H1 (cell line): ENCODE measurements at regions not wholly inside any gene's neighbourhood (a gene's known extent, or its start where the extent isn't known, plus 50 kb on each side); places are given as distances from the start of the nearest gene placed in this dataset.

Experiments
- CTCF ChIA-PET: fragments of 300-600 bp; sonication (Branson Sonifier 250); formaldehyde crosslinking; loops from one replicate; lab custom pipeline; 2021; ENCODE audit not compliant: partially characterized antibody; lab: Charles Lee
- POLR2A ChIA-PET: fragments of 300-600 bp; sonication (Branson Sonifier 250); formaldehyde crosslinking; loops from one replicate; lab custom pipeline; 2021; ENCODE audit warnings: inconsistent platforms; ENCODE audit not compliant: partially characterized antibody; lab: Charles Lee
- DNase-seq, 2 experiments: peaks; one replicate each; pipeline versions ENCODE4 v3.0.0 to v3.0.0-alpha.2; 2010 to 2022; ENCODE audit warnings: low spot score in 2 of 2, low read depth in 1 of 2, mixed read lengths in 1 of 2
- FAIRE-seq: peaks from 2 replicates; lab custom pipeline; 2011; peaks lifted over from hg19 to GRCh38; lab: Jason Lieb, UNC
- H2AFZ ChIP-seq: 2 replicates; pipeline ENCODE4 v1.8.1; 2012; ENCODE audit warnings: low read length, inconsistent platforms
- H2AK5ac ChIP-seq: 2 replicates; pipeline ENCODE4 v1.6.1; 2013; ENCODE audit warnings: low read depth, low read length
- H2BK120ac ChIP-seq: replicated peaks from 2 replicates; pipeline ENCODE3; 2013; ENCODE audit warnings: low read depth, low read length, inconsistent platforms
- H2BK12ac ChIP-seq: 2 replicates; pipeline ENCODE4 v1.6.1; 2013; ENCODE audit warnings: low read depth, low read length
- H2BK15ac ChIP-seq: 2 replicates; pipeline ENCODE4 v1.6.1; 2013; ENCODE audit warnings: low read length
- H2BK20ac ChIP-seq: 2 replicates; pipeline ENCODE4 v1.6.1; 2013; ENCODE audit warnings: low read length
- H2BK5ac ChIP-seq: 2 replicates; pipeline ENCODE4 v1.6.1; 2013; ENCODE audit warnings: low read depth, low read length
- H3K14ac ChIP-seq: 2 replicates; pipeline ENCODE4 v1.6.1; 2013; ENCODE audit warnings: inconsistent platforms; ENCODE audit not compliant: insufficient read length
- H3K18ac ChIP-seq: 2 replicates; pipeline ENCODE4 v1.6.1; 2013; ENCODE audit warnings: low read length; ENCODE audit errors: extremely low read depth
- H3K23ac ChIP-seq: 2 replicates; pipeline ENCODE4 v1.6.1; 2013; ENCODE audit warnings: inconsistent platforms; ENCODE audit not compliant: insufficient read length
- H3K23me2 ChIP-seq: 2 replicates; pipeline ENCODE4 v1.6.1; 2013; ENCODE audit warnings: low read depth, low read length
- H3K27ac ChIP-seq: 2 replicates; pipeline ENCODE4 v1.6.1; 2011; ENCODE audit warnings: low read depth, low read length, inconsistent platforms
- H3K27me3 ChIP-seq, 4 experiments: replicated peaks in 1 of 4; 1 replicate in 1 of 4; 2 replicates in 3 of 4; pipeline versions ENCODE4 v1.6.1 to v1.8.1; 2011 to 2013; ENCODE audit warnings: low read length in 3 of 4, mild to moderate bottlenecking in 3 of 4, inconsistent platforms in 2 of 4, mixed read lengths in 2 of 4, moderate library complexity in 1 of 4; ENCODE audit not compliant: control insufficient read depth in 3 of 4, insufficient read depth in 3 of 4; ENCODE audit errors: extremely low read depth in 1 of 4
- H3K36me3 ChIP-seq, 4 experiments: 2 replicates each; pipeline versions ENCODE4 v1.6.1 to v1.8.1; 2011 to 2013; ENCODE audit warnings: mild to moderate bottlenecking in 4 of 4, low read length in 3 of 4, moderate library complexity in 2 of 4, control low read depth in 1 of 4, inconsistent platforms in 1 of 4; ENCODE audit not compliant: insufficient read depth in 4 of 4, control insufficient read depth in 2 of 4
- H3K4ac ChIP-seq: replicated peaks from 2 replicates; pipeline ENCODE3; 2013; ENCODE audit warnings: low read length, low read depth, mixed read lengths, inconsistent platforms; ENCODE audit not compliant: insufficient read length
- H3K4me1 ChIP-seq, 4 experiments: replicated peaks in 1 of 4; 1 replicate in 1 of 4; 2 replicates in 3 of 4; pipeline versions ENCODE4 v1.6.1 to v1.8.1; 2011 to 2013; ENCODE audit warnings: low read length in 3 of 4, inconsistent platforms in 2 of 4, mixed read lengths in 1 of 4; ENCODE audit not compliant: insufficient read depth in 4 of 4, control insufficient read depth in 3 of 4
- H3K4me2 ChIP-seq, 2 experiments: 2 replicates each; pipeline versions ENCODE4 v1.6.1 to v1.8.1; 2011 to 2013; ENCODE audit warnings: low read depth in 2 of 2, low read length in 2 of 2, control low read depth in 1 of 2, inconsistent platforms in 1 of 2, mild to moderate bottlenecking in 1 of 2; ENCODE audit not compliant: insufficient read depth in 1 of 2
- H3K4me3 ChIP-seq, 4 experiments: fragments of 200-600, 300-600 bp in 1 of 4; sonication (generic), shearing (Covaris generic), sonication (Bioruptor Twin) in 1 of 4; 2 replicates each; pipeline versions ENCODE4 v1.5.1 to v1.8.1; 2011 to 2016; ENCODE audit warnings: low read length in 4 of 4, low read depth in 3 of 4, control low read depth in 2 of 4, inconsistent platforms in 2 of 4, mild to moderate bottlenecking in 2 of 4, mixed read lengths in 1 of 4, moderate library complexity in 1 of 4; ENCODE audit not compliant: insufficient read depth in 2 of 4; ENCODE audit errors: extremely low read depth in 1 of 4
- H3K56ac ChIP-seq: replicated peaks from 2 replicates; pipeline ENCODE3; 2013; ENCODE audit warnings: low read depth, mild to moderate bottlenecking, mixed read lengths, low read length, inconsistent platforms; ENCODE audit not compliant: insufficient read length
- H3K79me1 ChIP-seq: 2 replicates; pipeline ENCODE4 v1.6.1; 2013; ENCODE audit warnings: low read depth, low read length, control low read depth
- H3K79me2 ChIP-seq, 2 experiments: 2 replicates each; pipeline versions ENCODE4 v1.6.1 to v1.8.1; 2012 to 2013; ENCODE audit warnings: low read length in 2 of 2, mild to moderate bottlenecking in 2 of 2, inconsistent platforms in 1 of 2; ENCODE audit not compliant: insufficient read depth in 2 of 2, control insufficient read depth in 1 of 2
- H3K9ac ChIP-seq, 4 experiments: replicated peaks in 1 of 4; 1 replicate in 1 of 4; 2 replicates in 3 of 4; pipeline versions ENCODE4 v1.6.1 to v1.8.1; 2011 to 2013; ENCODE audit warnings: low read depth in 3 of 4, low read length in 3 of 4, control low read depth in 2 of 4, mild to moderate bottlenecking in 2 of 4, moderate library complexity in 2 of 4, inconsistent platforms in 1 of 4; ENCODE audit errors: extremely low read depth in 1 of 4
- H3K9me3 ChIP-seq, 2 experiments: 2 replicates each; pipeline versions ENCODE4 v1.6.1 to v1.8.1; 2012 to 2013; ENCODE audit warnings: mild to moderate bottlenecking in 2 of 2, moderate library complexity in 2 of 2, control low read depth in 1 of 2, inconsistent platforms in 1 of 2, low read depth in 1 of 2, low read length in 1 of 2, mixed read lengths in 1 of 2; ENCODE audit not compliant: insufficient read depth in 2 of 2
- H4K20me1 ChIP-seq, 2 experiments: replicated peaks in 1 of 2; 2 replicates each; pipeline versions ENCODE3 to v1.8.1; 2011 to 2013; ENCODE audit warnings: inconsistent platforms in 2 of 2, low read length in 2 of 2, mild to moderate bottlenecking in 1 of 2; ENCODE audit not compliant: insufficient read depth in 2 of 2, control insufficient read depth in 1 of 2
- H4K5ac ChIP-seq: 2 replicates; pipeline ENCODE4 v1.6.1; 2013; ENCODE audit warnings: low read length, low read depth, mixed read lengths, inconsistent platforms; ENCODE audit not compliant: insufficient read length
- H4K8ac ChIP-seq: 2 replicates; pipeline ENCODE4 v1.8.0; 2013; ENCODE audit warnings: mild to moderate bottlenecking, moderate library complexity, low read length, inconsistent platforms; ENCODE audit not compliant: insufficient read depth; ENCODE audit errors: extremely low read depth
- H4K91ac ChIP-seq: replicated peaks from 2 replicates; pipeline ENCODE3; 2013; ENCODE audit warnings: low read length, mixed read lengths, inconsistent platforms; ENCODE audit not compliant: insufficient read length
- ASH2L ChIP-seq: fragments of 200-600, 300-600 bp; sonication (generic); IDR thresholded peaks from one replicate; pipeline ENCODE4 v1.7.1; 2017; ENCODE audit warnings: low read length
- CHD2 ChIP-seq: IDR thresholded peaks from 2 replicates; pipeline ENCODE4 v1.6.1; 2012; ENCODE audit warnings: low read length, improper control_type of control experiment
- CREB1 ChIP-seq: IDR thresholded peaks from 2 replicates; pipeline ENCODE4 v1.6.1; 2012; ENCODE audit warnings: inconsistent platforms
- E2F6 ChIP-seq: IDR thresholded peaks from 2 replicates; pipeline ENCODE4 v1.6.1; 2012; ENCODE audit warnings: inconsistent platforms
- EGR1 ChIP-seq: IDR thresholded peaks from 2 replicates; pipeline ENCODE4 v1.6.1; 2011; ENCODE audit warnings: low read depth, low read length, borderline replicate concordance
- EP300 ChIP-seq, 2 experiments: IDR thresholded peaks; 1 replicate in 1 of 2; 2 replicates in 1 of 2; pipeline ENCODE4 v1.6.1; 2011 to 2012; ENCODE audit warnings: low read depth in 2 of 2, low read length in 2 of 2, mild to moderate bottlenecking in 2 of 2, borderline replicate concordance in 1 of 2, inconsistent platforms in 1 of 2, moderate library complexity in 1 of 2
- GABPA ChIP-seq: IDR thresholded peaks from 2 replicates; pipeline ENCODE4 v1.6.1; 2011; ENCODE audit warnings: mild to moderate bottlenecking, low read length, moderate library complexity, borderline replicate concordance; ENCODE audit not compliant: insufficient read depth
- KDM5A ChIP-seq: fragments of 200-600 bp; IDR thresholded peaks from 2 replicates; pipeline ENCODE4 v1.7.1; 2012; ENCODE audit warnings: mild to moderate bottlenecking, low read length, inconsistent platforms, mixed read lengths
- MAFK ChIP-seq: IDR thresholded peaks from 2 replicates; pipeline ENCODE4 v1.6.1; 2012; ENCODE audit warnings: low read depth, mild to moderate bottlenecking, improper control_type of control experiment, low read length
- NANOG ChIP-seq: IDR thresholded peaks from 2 replicates; pipeline ENCODE4 v1.6.1; 2011; ENCODE audit warnings: low read length, low read depth, mild to moderate bottlenecking, inconsistent platforms; ENCODE audit not compliant: insufficient read depth, poor library complexity, severe bottlenecking
- SIX5 ChIP-seq: IDR thresholded peaks from 2 replicates; pipeline ENCODE4 v1.6.1; 2011; ENCODE audit warnings: mild to moderate bottlenecking, low read depth, low read length
- SRF ChIP-seq: IDR thresholded peaks from 2 replicates; pipeline ENCODE4 v1.6.1; 2011; ENCODE audit warnings: mild to moderate bottlenecking, low read depth, low read length, moderate library complexity
- TBP ChIP-seq: IDR thresholded peaks from 2 replicates; pipeline ENCODE4 v1.6.1; 2011; ENCODE audit warnings: low read depth, low read length, improper control_type of control experiment
- WGBS, 2 experiments: shearing (Covaris generic) in 1 of 2; methylation state at CpG; one replicate each; pipeline versions ENCODE4 v1.1.6 to v1.1.7; 2013 to 2015; ENCODE audit warnings: low lambda C conversion rate in 2 of 2, mixed read lengths in 2 of 2, inconsistent platforms in 1 of 2, low coverage in 1 of 2, missing lambda C conversion rate in 1 of 2; ENCODE audit not compliant: insufficient replicate concordance in 2 of 2, insufficient coverage in 1 of 2, insufficient read length in 1 of 2; ENCODE audit errors: extremely low coverage in 1 of 2, missing lambda C conversion rate in 1 of 2; 5-methylcytosine and 5-hydroxymethylcytosine counted together

DNA sequence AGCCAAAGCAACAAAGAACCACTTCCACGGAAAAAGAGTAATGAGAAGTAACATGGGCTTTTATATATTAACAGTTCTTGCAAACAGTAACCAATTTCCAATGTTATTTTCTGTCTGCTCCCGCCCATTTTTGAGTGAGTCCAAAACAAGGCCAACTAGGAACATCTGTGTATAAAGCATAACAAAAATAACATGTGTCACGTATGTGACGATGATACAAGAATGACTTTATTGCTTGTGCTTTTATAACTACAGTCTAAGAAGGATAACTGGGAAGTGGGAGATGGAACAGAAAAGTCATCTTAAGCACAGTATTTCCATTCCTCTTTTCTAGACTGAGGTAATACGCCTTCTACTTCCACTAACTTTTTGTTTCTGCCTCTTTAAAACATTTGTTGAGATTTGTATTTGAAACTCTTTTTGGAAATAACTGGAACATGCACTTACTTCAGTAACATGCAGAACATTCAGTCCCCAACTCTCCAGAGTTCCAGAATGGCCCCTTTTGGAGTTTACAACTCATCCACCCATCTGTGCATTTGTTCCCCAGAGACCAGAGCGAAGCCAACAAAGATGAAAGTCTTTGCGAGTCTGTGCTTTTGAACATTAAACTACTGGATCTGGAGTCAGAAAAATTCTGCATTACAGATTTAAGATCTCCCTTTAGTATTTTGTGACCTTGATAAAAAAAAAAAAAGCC is 143.0 kb upstream of the ZRANB2 start:
- Histone ChIP-seq H2AK5ac (no peak overlapping the region), H3K56ac (no peak overlapping the region), H4K5ac (no peak overlapping the region), H4K8ac (no peak overlapping the region), H2BK120ac (no peak overlapping the region), H3K79me2 (no peaks in the 10 kb centered on the region), H2AFZ (no peak overlapping the region), H3K9me3 (no peaks in the 10 kb centered on the region), H2BK5ac (no peak overlapping the region), H3K9ac (no peak overlapping the region), H3K4me1 (peaks cover 0 to 4% (median 2%) of the 10 kb centered on the region in 4 experiments; a peak in 3 of 7 replicates), H3K14ac (no peak overlapping the region), H3K36me3 (no peaks in the 10 kb centered on the region), H2BK20ac (no peak overlapping the region), H3K27ac (no peak overlapping the region), H3K23me2 (no peaks in the 10 kb centered on the region), H3K27me3 (no peaks in the 10 kb centered on the region), H3K4me3 (no peak overlapping the region), H3K4me2 (no peak overlapping the region), H4K91ac (no peak overlapping the region), H3K79me1 (no peaks in the 10 kb centered on the region), H4K20me1 (no peaks in the 10 kb centered on the region), H2BK15ac (no peak overlapping the region), H3K4ac (no peak overlapping the region), H2BK12ac (no peak overlapping the region)
- FAIRE-seq (no peak), DNase-seq (no peak)
- CTCF ChIA-PET = no interaction called here
- POLR2A ChIA-PET = no interaction called here
- TF ChIP-seq CHD2 = no peak
- no peak for TF ChIP-seq E2F6
- TF ChIP-seq NANOG = no peak
- TF ChIP-seq SRF = no peak
- no peak for TF ChIP-seq MAFK
- TF ChIP-seq EGR1 = no peak
- no peak for TF ChIP-seq GABPA
- TF ChIP-seq EP300 (IDR thresholded peaks at IDR 0.05; ENCODE audit: borderline replicate concordance in 1 of 2, low read depth in 2 of 2, low read length in 2 of 2) = no peak
- TF ChIP-seq TBP = no peak
- no peak for TF ChIP-seq SIX5
- no peak for TF ChIP-seq KDM5A
- no peak for TF ChIP-seq CREB1
- TF ChIP-seq ASH2L = no peak
- TF ChIP-seq, all 59 proteins: peak for 0
- no peak overlapping the region for H3K23ac ChIP-seq
- no peak overlapping the region for H3K18ac ChIP-seq
- WGBS, 2 experiments = 95% methylated on average over 7 of the region's 7 CpGs; no CpG with 5 or more reads in 1 of the 2 experiments
